ENCODE measurements at regions not wholly inside any gene's neighbourhood (a gene's known extent, or its start where the extent isn't known, plus 50 kb on each side); places are given as distances from the start of the nearest gene placed in this dataset.

- DNase-seq (ENCODE audit: low read depth): no peak
- no peak overlapping the region for H3K4me3 ChIP-seq (ENCODE audit: low read depth, low read length)
- peak; percentile 35 for TF ChIP-seq CTCF (IDR thresholded peaks at IDR 0.05; ENCODE audit: low read depth, low read length, missing control alignments)
- in situ Hi-C loops (cut with HindIII; ENCODE audit: low sequenced_read_pairs): no loop called here
Observed at GRCh38 chr5:74212336-74212735, 428.2 kb downstream of the ENC1 start.

- TF ChIP-seq CTCF (IDR thresholded peaks at IDR 0.05; ENCODE audit: low read depth, low read length, missing control alignments): no peak
- no peak for DNase-seq (ENCODE audit: low read depth)
- in situ Hi-C loops (cut with HindIII; ENCODE audit: low sequenced_read_pairs): no loop called here
- H3K4me3 ChIP-seq (ENCODE audit: low read depth, low read length): no peak overlapping the region
Observed at GRCh38 chr5:74209571-74209970, 431.0 kb downstream of the ENC1 start.

GRCh38 chr5:74206579-74207550 is 433.7 kb downstream of the ENC1 start:
- TF ChIP-seq CTCF (IDR thresholded peaks at IDR 0.05; ENCODE audit: low read depth, low read length, missing control alignments): no peak
- in situ Hi-C loops (cut with HindIII; ENCODE audit: low sequenced_read_pairs): no loop called here
- DNase-seq (ENCODE audit: low read depth): peak; percentile 64
- no peak overlapping the region for H3K4me3 ChIP-seq (ENCODE audit: low read depth, low read length)

- no peak for DNase-seq (ENCODE audit: low read depth)
Observed at GRCh38 chr5:74205767-74206578, 434.6 kb downstream of the ENC1 start.

GRCh38 chr5:74201334-74202081 is 439.0 kb downstream of the ENC1 start:
- peak; percentile 40 for DNase-seq (ENCODE audit: low read depth)
- no peak overlapping the region for H3K4me3 ChIP-seq (ENCODE audit: low read depth, low read length)
- in situ Hi-C loops (cut with HindIII; ENCODE audit: low sequenced_read_pairs): no loop called here
- TF ChIP-seq CTCF (IDR thresholded peaks at IDR 0.05; ENCODE audit: low read depth, low read length, missing control alignments): peak; percentile 16

More at GRCh38 chr5:74205767-74206578, 434.6 kb downstream of the ENC1 start:
- no peak for TF ChIP-seq CTCF (IDR thresholded peaks at IDR 0.05; ENCODE audit: low read depth, low read length, missing control alignments)
- no peak overlapping the region for H3K4me3 ChIP-seq (ENCODE audit: low read depth, low read length)
- in situ Hi-C loops (cut with HindIII; ENCODE audit: low sequenced_read_pairs): no loop called here

DNA sequence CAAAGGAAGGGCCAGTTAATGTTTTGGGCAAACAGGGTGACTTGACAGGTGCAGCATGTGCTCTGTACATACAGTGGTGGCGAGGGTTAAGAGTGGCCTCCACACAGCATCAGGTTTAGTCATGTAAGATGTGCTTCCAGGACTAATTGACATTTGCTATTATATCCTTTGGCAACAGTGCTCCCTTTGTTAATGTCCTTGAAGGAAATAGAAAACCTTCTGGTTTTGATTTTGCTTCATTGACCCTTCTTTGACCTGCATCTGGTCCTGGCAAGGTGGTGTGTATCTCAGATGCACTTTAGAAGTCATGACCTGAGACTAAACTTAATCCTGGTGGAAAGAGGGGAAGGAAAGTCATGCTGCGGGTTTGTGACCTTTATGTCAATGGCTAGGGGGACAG is 440.0 kb downstream of the ENC1 start:
- no peak overlapping the region for H3K4me3 ChIP-seq (ENCODE audit: low read depth, low read length)
- TF ChIP-seq CTCF (IDR thresholded peaks at IDR 0.05; ENCODE audit: low read depth, low read length, missing control alignments): no peak
- no peak for DNase-seq (ENCODE audit: low read depth)
- in situ Hi-C loops (cut with HindIII; ENCODE audit: low sequenced_read_pairs): no loop called here
